Fibroblast of mammary gland (primary cell): ENCODE measurements at regions not wholly inside any gene's neighbourhood (a gene's known extent, or its start where the extent isn't known, plus 50 kb on each side); places are given as distances from the start of the nearest gene placed in this dataset.

Experiments
- DNase-seq: peaks from one replicate; pipeline ENCODE4 v3.0.0-alpha.2; 2010; ENCODE audit warnings: low read depth
- H3K4me3 ChIP-seq: 2 replicates; pipeline ENCODE4 v1.5.1; 2011; ENCODE audit warnings: low read depth, mild to moderate bottlenecking, low read length, moderate library complexity; ENCODE audit not compliant: control insufficient read depth
- TF ChIP-seq, protein P1 (sequence below): conservative IDR thresholded peaks from 2 replicates; pipeline ENCODE4 v1.5.1; 2011; ENCODE audit warnings: low read depth, low read length, inconsistent platforms; ENCODE audit not compliant: control insufficient read depth, insufficient read depth

DNA sequence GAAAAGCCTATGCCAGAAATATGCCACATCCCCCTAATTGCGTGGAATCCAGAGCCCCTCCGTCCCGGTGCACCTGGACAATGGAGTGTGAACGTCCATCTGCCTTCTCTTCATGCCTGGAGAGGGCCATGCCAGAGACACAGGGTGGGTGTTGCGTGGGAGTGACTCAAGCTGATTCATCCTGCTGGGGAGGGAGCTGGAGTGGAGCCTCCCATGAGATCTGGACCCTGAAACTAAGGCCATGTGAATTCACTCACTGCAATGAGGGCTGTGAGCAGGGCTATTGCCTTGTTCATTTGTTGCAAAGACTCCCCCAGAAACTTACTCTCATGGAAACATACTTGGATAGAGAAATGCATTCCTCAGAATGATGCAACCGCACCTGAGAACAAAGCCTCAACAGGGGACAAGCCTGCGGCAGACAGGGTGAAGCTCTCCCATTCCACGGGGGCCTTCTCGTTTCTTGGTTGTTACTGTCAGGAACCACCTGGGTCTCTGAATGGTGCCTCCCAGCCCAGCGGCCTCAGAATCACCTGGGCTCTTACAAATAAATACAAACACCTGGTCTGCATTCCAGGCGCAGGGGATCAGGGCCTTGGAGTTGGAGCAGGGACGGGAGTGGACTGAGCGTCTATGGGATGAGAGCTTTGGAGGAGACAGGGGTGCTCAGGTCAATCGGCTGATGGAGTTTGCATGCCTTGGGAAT, 1031.2 kb downstream of the BRD1 start:
- TF ChIP-seq, protein P1, sequence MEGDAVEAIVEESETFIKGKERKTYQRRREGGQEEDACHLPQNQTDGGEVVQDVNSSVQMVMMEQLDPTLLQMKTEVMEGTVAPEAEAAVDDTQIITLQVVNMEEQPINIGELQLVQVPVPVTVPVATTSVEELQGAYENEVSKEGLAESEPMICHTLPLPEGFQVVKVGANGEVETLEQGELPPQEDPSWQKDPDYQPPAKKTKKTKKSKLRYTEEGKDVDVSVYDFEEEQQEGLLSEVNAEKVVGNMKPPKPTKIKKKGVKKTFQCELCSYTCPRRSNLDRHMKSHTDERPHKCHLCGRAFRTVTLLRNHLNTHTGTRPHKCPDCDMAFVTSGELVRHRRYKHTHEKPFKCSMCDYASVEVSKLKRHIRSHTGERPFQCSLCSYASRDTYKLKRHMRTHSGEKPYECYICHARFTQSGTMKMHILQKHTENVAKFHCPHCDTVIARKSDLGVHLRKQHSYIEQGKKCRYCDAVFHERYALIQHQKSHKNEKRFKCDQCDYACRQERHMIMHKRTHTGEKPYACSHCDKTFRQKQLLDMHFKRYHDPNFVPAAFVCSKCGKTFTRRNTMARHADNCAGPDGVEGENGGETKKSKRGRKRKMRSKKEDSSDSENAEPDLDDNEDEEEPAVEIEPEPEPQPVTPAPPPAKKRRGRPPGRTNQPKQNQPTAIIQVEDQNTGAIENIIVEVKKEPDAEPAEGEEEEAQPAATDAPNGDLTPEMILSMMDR = no peak

GRCh38 chr22:48795664-48796063, 1032.0 kb downstream of the BRD1 start:
- TF ChIP-seq, protein P1 = no peak
- no peak overlapping the region for H3K4me3 ChIP-seq
- no peak for DNase-seq

More for the DNA sequence above, 1031.2 kb downstream of the BRD1 start:
- no peak for DNase-seq
- H3K4me3 ChIP-seq = no peak overlapping the region

DNA sequence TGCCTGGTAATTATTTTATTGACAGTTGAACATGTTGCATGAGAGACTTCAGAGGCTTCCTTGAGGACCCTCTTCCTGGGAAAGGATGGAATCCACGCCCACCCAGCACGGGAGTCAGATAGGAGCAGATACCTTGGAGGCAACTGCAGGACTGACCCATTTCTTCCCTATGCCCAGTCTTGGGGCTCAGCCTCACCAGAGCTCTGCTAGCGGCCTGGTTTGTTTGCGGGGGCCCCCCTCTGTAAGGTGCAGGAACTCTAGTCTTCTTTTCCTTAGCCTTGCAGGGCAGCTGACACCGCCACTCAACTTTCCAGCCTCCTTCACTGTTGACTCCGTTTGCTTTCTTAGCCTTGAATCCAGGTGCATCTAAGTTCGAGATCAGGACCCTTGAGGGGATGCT, 1032.8 kb downstream of the BRD1 start:
- H3K4me3 ChIP-seq = no peak overlapping the region
- TF ChIP-seq, protein P1 = no peak
- DNase-seq = no peak

GRCh38 chr22:48793949-48794348, 1033.7 kb downstream of the BRD1 start:
- H3K4me3 ChIP-seq = no peak overlapping the region
- no peak for DNase-seq
- TF ChIP-seq, protein P1 = no peak

DNA sequence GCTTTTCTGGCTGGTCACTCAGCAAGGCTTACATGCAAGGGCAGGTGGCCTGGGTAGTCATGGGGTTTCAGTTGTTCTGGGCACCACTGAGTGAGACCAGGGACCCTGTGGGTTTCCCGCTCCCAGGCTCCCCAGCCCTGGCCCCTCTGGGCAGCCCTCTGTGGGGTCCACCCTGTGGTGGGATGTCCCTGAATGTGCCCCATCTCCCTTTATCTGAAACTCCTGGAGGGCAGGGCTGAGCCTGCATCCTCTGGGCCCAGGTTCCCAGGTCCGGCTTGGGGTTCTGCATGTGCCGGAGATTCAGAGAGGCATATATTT, 1041.0 kb downstream of the BRD1 start:
- TF ChIP-seq, protein P1 = no peak
- H3K4me3 ChIP-seq = no peak overlapping the region
- no peak for DNase-seq

- no peak for DNase-seq
- TF ChIP-seq, protein P1 = no peak
These were observed 1041.6 kb downstream of the BRD1 start for GRCh38 chr22:48785792-48786678.

More at GRCh38 chr22:48785792-48786678, 1041.6 kb downstream of the BRD1 start:
- H3K4me3 ChIP-seq = no peak overlapping the region
